Omental fat pad (tissue), 3 donors: ENCODE measurements at regions not wholly inside any gene's neighbourhood (a gene's known extent, or its start where the extent isn't known, plus 50 kb on each side); places are given as distances from the start of the nearest gene placed in this dataset.

ENCODE experiments used
- ATAC-seq: fragments of 150-250 bp; one replicate; pipeline ENCODE4 v1.9.1; 2016; ENCODE audit warnings: mild to moderate bottlenecking, moderate library complexity; ENCODE audit not compliant: low FRiP score
- DNase-seq: peaks from one replicate; pipeline ENCODE4 v3.0.0-alpha.2; 2019; ENCODE audit warnings: low spot score
- TF ChIP-seq, protein P1 (sequence below), 3 donors: fragments of 450-650 bp; IDR thresholded peaks; one replicate each; pipeline ENCODE4 v1.5.1; 2016 to 2017; ENCODE audit warnings: antibody characterized with exemption in 3 of 3, mild to moderate bottlenecking in 3 of 3, moderate library complexity in 2 of 3

DNA sequence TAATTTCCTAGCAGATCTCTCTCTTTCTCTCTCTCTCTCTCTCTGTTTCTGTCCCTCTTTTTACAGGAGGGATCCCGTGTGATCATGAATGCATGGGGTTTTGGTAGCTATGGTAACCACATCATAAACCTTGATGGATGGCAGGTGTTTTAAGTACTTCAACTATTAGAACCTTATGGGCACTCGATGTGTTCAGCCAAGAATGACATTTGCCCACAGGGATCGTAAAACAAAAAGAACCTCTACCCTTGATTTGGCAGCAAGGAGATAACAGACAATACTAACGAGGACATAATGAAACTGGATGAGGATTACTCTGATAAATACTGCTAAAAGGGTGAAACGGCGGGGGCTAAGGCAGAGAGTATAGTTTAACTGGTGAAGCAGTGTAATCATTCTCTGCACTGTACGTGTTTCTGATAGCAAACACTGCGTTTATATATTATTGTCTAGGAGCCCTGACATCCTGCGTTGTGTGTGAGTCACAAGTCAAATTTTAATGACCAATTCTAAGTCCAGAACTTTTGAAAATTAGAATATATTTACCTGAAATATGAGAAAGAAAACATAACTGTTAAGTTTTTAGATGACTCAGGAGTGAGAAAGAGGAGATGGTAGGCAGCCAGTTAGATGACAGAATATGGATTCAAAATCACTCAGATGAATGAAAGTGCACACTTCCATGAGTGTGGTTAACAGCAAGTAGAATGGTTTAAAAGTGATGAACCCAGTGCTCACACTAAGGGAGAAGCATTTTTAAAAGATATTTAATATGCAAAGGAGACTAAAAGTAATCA, 80.3 kb downstream of the OTOL1 start:
- TF ChIP-seq, protein P1, sequence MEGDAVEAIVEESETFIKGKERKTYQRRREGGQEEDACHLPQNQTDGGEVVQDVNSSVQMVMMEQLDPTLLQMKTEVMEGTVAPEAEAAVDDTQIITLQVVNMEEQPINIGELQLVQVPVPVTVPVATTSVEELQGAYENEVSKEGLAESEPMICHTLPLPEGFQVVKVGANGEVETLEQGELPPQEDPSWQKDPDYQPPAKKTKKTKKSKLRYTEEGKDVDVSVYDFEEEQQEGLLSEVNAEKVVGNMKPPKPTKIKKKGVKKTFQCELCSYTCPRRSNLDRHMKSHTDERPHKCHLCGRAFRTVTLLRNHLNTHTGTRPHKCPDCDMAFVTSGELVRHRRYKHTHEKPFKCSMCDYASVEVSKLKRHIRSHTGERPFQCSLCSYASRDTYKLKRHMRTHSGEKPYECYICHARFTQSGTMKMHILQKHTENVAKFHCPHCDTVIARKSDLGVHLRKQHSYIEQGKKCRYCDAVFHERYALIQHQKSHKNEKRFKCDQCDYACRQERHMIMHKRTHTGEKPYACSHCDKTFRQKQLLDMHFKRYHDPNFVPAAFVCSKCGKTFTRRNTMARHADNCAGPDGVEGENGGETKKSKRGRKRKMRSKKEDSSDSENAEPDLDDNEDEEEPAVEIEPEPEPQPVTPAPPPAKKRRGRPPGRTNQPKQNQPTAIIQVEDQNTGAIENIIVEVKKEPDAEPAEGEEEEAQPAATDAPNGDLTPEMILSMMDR (IDR thresholded peaks at IDR 0.05) = no peak
- no peak for DNase-seq
- ATAC-seq = no peak

- ATAC-seq (no peak), DNase-seq (no peak)
- TF ChIP-seq, protein P1 (IDR thresholded peaks at IDR 0.05) = no peak
Measured at GRCh38 chr3:161577662-161578061, 81.1 kb downstream of the OTOL1 start.

GRCh38 chr3:161579395-161580126, 83.0 kb downstream of the OTOL1 start:
- TF ChIP-seq, protein P1 (IDR thresholded peaks at IDR 0.05) = no peak
- DNase-seq (no peak), ATAC-seq (no peak)

- no peak for DNase-seq
- TF ChIP-seq, protein P1 (IDR thresholded peaks at IDR 0.05) = no peak
- ATAC-seq = no peak
Measured at GRCh38 chr3:161585922-161586321, 89.3 kb downstream of the OTOL1 start.

DNA sequence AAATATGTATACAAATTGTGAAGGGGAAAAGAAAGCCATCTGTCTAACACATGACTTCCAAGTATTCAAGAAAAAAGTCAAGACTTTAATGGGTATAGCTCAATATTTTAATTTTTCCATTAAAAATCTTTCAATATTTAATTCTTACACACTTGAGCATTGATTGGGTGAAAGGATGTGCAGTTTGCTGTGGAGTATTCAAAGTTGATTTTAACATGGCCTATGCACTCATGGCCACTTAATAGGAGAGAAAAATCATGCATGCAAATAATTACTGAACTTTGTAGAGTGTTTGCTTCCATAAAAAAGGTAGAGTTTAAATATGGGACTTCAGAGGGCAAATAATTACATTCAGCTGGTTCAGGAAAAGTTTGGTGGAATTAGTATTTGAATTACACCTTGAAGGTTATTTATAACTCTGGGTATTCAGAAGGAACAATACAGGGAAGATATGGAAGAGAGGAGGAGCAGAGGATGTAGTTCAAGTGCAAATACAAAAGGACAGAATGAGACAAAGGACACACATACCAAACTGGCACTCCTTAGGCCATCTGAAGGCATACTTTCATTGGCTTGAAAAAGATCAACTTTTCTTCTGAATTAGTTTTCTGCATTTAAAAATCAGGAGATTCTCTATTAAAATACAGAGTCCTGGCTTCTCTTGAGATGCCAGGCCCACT, 90.1 kb downstream of the OTOL1 start:
- DNase-seq (no peak), ATAC-seq (no peak)
- TF ChIP-seq, protein P1 (IDR thresholded peaks at IDR 0.05) = no peak

DNA sequence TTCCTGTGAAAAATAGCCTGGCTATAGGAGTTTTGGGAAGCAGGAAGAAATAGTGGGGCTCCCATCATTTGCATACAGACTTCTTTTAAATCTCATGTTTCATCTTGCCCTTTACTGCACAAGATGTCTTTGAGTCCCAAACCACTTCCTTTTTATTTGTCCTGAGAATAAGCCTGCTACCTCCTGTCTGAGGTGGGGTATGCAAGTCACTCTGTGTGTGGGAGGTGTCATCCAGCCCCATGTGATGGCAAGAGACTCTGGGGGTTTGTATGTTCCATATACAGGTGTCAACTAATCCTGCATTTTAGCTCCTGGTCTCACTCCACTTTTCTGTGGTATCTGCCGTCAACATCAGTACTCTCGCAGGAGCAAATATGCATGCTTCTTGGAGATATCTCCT, 102.0 kb downstream of the OTOL1 start:
- DNase-seq (no peak), ATAC-seq (no peak)
- TF ChIP-seq, protein P1 (IDR thresholded peaks at IDR 0.05) = no peak
